A204.1 (cell line): ENCODE measurements at regions not wholly inside any gene's neighbourhood (a gene's known extent, or its start where the extent isn't known, plus 50 kb on each side); places are given as distances from the start of the nearest gene placed in this dataset.
"Not testable (repeated sequence)": the region's sequence is repeated elsewhere in the genome, so short reads cannot be mapped to it uniquely, and the experiment has no call there.

Experiments
- FAIRE-seq: peaks from 2 replicates; lab custom pipeline; 2012; peaks lifted over from hg19 to GRCh38; lab: Jason Lieb, UNC

DNA sequence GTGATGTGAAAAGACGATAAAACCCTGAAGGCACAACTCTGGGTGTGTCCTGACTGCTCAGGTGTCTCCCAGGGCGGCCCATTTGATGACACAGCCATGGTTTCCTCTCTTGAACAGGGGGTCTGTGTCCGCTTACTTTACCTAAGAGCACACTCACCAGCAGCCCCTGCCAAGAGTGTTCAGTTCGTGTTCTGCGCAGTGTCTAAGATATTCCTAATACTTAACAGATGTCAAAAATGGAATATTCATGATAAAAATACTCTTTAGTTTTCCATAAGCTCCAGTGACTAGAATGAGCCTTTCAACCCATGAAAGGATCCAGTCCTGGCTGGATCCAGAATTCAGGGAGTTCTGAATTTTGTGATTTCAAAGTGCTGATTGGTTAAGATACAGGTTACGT, 492.4 kb downstream of the TNS3 start:
- FAIRE-seq, result no peak

DNA sequence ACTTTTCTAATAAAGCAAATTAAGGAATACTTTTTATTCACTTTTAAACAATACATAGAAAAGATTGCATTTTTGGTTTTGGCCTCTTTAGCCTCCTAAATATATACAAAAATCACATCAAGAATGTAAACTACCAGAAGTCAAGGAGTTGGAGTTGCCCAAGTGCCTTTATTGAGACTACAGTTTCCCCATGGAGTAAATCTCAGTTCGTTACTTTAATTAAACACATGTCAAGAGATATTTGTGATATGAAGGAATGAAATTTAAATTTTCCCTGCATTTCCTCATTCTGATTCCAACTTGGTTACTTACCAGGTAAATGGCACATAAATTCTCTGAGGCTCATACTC, 492.9 kb downstream of the TNS3 start:
- FAIRE-seq, result no peak

DNA sequence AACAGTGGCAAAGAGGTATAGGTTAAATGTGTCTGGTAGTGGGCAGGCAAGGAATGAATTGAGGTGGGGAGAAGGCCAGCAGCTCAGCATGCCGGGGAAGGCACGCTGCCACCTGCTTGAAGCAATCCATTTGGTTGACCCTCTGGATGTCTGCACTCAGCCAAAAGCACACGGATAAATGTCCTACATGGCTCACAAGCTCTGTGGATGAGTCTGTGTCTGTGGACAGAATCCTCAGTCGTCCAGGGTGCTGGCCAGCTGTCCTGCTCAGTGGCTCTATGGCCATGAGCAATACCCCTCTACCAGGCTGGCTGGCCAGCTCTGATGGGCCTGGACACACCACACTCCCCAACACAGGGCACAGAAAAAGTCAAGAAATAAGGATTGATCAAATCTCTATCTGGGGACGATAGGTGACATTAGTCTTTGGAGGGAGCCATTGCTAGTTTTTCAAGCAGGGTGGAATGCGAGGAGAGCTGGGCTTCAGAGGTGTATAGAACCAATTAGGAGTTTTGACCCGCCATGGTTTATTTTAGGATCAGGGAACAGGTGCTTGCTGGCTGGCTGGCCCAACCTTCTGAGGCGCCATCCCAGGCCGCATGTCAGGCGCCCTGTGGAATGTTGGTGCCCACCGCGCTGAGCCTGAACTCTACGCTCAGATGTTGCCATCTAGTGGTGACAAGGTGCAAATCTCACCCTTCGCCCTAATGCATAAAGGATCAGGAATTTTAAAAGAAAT, 493.4 kb downstream of the TNS3 start:
- peak; percentile 78 for FAIRE-seq

GRCh38 chr7:47087866-47088265, 494.0 kb downstream of the TNS3 start:
- FAIRE-seq, result no peak

DNA sequence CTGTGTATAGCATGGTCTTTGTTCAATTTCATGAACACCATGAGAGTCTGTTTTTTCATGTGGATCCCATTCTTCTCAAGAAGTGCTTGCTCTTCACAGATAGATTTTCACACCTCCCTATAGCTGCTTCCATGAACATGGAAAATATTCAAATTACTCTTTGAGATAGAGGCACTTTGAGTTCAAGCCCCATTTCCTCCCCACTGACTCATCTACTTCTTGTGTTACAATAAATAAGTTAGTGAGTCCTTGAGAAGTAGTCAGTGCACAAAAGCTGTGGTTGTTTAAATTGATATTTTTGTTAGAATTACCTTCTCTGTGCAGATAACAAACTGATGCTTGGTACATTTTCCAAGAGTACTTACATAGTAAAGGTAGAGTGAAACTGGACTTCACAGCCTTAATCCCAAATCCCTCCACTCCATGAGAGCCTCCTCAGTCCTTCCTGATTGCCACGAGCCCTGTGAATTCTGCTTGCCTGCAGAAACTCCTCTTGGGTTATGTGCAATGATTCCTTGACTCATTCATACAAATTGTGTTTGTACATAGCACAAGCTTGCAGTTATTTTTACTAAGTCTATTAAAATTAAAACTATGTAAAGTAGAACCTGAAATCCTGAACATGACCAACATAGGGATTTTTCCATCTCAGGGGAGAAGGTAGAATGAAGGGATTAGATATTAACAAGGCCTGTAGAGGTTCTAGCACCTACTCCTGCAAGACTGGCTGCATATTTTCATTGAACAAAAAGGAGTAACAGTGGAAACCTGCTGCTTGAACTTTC, 496.2 kb downstream of the TNS3 start:
- FAIRE-seq, result no peak

DNA sequence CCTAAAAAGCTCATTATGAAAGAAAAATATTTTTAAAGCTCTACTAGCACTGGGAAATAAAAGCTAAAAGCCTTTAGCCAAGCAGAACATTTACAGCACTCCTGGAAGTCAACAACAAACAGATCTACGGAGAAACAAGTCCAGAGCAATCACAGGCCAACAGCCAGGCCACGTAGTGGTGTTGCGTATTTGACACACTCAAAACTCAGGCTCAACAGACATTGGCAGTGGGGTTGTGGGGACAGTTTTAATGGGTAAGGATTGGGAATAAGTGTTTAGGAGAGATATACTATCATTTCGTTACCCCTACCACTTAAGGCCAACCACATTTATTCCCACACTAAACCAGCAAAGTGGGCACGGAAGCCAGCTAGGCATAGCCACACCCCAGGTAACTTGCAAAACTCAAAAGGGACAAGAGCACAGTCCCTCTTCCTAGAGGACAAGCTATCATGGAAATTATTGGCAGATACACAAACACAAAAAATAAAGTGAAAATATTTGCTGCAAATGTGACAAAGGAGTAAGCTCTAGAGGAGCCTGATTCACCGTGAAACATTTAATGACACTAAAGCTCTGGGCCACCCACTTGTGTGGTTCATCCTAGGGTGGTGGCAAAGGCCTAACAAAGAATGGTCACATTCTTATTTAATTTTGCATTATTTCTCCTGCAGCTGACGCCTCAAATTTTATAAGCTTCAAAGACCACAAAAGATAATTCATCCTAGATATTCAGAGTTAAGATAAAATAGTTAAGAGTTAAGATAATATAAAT, 498.2 kb downstream of the TNS3 start:
- peak; percentile 51 for FAIRE-seq

GRCh38 chr7:47080816-47081215, 501.1 kb downstream of the TNS3 start:
- no peak for FAIRE-seq

DNA sequence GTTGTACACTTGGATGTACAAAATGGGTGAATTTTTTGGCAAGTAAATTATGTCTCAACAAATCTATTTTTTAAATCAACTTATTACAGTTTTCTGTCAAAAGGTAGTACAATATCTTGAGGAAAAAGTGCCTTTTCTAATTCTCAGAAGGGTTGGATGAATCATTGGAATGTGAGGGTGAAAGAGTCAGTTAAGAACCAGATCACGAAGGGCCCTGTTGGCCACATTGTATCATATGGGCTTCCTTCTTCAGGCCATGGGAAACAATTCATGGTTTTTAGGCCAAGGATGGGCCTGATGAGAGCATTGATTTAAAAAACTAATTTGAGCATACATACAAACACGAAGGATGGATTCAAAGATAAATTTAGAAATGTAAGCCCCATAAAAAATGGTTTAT, 503.7 kb downstream of the TNS3 start:
- no peak for FAIRE-seq

GRCh38 chr7:47074702-47075153, 507.2 kb downstream of the TNS3 start:
- FAIRE-seq, result no peak

GRCh38 chr7:47073284-47073683, 508.6 kb downstream of the TNS3 start:
- no peak for FAIRE-seq

DNA sequence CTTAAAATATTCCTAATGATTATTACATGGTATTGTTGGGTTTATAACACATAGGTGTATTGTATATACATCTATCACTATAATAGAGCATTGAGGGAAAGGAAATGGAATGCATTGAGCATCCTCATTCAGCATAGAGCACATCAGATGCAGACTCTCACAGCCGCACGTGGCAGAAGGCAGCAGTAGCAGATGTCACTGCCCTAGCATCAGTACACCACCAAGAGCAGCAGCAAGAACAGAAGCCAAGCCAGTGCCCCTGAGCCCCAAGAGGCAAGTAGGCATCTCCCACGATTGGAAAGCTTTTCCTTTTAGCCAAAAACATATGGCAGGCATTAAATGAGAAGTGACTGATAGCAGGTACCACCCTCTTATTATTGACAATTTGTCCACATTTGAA, 510.0 kb downstream of the TNS3 start:
- no peak for FAIRE-seq

- FAIRE-seq, result no peak
Observed at GRCh38 chr7:47069385-47070076, 512.4 kb downstream of the TNS3 start.

DNA sequence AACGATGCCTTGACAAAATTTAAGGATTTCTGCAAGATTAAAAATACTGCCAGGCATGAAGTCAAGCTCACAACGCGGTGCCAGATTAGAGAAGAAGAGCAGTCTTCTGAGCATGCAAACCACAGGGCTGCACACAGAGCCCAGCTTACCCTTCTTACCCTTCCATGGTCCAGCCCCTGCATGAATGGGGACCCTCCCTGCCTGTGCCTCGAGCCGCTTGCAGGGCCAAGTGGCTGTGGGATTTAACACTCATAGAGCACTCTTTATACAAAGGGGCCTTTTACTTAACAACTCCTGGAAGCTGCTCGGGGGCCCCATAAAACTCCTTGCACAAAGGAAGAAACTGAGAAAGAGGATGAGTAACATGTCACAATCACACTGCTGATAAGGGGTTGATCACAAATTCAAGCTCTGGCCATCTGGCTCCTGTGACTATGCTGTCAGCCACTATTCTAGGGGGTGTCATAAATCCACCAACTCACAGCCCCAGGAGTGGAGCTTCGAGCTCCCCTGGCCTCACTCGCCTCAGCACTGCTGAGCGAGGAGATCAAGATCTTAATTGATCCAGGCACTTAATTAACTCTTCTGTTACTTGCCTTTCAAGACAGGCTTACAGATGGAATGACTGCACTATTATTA, 514.8 kb downstream of the TNS3 start:
- FAIRE-seq, result no peak

DNA sequence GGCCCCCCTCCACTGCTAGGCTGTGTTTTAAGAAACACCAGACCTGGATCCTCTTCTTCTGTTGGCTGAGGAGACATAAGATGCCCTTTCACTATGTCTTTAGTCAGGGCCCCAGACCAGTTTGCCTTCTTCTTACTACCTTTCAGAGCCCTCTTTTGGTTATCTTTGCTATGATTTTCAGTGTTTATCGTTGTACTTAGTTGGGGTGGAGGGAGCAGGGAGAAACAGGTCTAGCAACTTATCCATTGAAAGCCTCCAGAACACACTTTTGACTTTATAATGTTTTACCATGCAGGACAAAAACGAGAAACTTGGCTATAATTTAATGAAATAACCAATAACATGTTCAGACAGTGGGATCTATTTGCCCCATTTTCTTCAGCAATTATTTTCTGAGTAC, 525.2 kb downstream of the TNS3 start:
- no peak for FAIRE-seq

DNA sequence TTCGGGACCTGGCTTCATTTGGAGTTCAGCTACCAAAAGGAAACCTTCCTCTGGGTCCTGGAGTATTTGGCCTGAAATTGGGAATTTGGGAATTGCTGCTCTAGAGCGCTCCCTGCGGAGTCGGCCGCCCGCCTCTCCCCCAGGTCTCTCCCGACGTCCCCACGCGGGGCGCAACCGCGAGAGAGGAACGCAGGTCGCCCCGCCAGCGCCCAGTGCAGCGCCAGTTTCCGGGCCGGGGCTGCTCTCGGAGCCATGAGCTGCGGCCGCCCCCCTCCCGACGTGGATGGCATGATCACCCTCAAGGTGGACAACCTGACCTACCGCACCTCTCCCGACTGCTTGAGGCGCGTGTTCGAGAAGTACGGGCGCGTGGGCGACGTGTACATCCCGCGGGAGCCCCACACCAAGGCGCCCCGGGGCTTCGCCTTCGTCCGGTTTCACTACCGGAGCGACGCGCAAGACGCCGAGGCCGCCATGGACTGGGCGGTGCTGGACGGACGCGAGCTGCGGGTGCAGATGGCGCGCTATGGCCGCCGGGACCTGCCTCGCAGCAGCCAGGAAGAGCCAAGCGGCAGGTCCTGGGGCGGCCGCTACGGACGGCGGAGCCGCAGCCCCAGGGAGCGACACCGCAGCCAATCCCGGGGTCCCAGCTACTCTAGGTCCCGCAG, 529.2 kb downstream of the TNS3 start:
- not testable (repeated sequence) for FAIRE-seq

- no peak for FAIRE-seq
Observed at GRCh38 chr7:47049234-47049774, 532.6 kb downstream of the TNS3 start.

GRCh38 chr7:47047384-47047783, 534.5 kb downstream of the TNS3 start:
- no peak for FAIRE-seq

DNA sequence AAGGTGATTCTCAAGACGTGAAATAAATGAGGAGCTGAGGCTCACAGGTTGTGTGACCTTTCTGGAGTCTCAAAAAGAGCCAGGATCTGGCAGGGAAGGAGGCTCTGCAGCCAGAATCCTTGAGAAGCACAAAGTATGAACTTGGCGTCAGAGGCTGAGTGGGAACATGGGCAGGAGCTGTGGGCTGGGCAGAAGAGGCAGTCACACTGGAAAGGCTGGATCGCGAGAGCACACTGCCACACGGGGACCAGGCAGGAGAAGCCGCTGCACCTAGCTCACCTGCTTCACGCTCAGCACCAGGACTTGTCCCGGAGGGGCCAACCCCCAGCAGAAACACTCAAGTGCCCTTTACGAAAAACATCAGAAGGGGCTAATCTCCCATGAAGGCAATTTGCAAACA, 535.0 kb downstream of the TNS3 start:
- FAIRE-seq, result no peak

DNA sequence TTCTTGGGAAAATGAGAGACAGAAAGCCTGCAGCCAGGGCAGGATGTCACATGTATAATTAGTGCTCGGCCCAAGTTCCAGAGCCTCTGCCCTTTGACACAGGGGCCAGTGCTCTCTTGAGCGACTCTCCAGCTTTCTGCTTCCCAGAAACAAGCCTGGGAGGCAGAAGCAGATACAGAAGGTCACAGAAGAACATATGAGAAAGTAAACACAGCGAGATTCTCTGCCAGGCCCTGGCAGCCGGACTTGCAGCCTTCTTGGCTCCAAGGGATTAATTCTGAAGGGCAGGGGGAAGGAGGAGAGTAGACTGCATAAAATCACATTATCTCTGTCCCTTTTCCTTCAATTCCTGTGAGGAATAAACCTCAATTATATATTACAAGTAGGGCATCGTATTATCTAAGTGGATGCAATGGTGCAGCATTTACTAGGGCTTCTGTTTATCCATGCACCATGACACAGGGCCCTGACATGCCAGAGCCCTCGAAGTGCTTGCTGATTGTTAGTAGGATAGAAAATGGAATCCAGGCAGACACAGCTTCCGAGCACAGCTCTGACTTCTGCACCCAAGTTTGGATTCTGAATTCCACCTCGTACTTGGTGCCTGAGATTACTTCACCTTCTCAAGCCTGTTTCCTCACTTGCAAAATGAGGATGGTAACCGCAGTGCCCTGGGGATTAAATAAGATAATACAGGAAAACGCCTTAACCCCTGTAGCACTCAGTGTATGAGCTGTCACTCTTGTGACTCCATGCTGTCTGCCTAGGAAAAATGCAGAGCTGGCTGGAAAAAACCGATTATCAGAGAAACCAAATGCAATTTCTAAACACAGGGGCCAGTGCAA, 536.5 kb downstream of the TNS3 start:
- no peak for FAIRE-seq

- no peak for FAIRE-seq
Observed at GRCh38 chr7:47044625-47045024, 537.3 kb downstream of the TNS3 start.
